ENCODE measurements at regions not wholly inside any gene's neighbourhood (a gene's known extent, or its start where the extent isn't known, plus 50 kb on each side); places are given as distances from the start of the nearest gene placed in this dataset.

GRCh38 chr13:103156346-103156998, 90.3 kb upstream of the SLC10A2 start:
- TF ChIP-seq EZH2 (IDR thresholded peaks at IDR 0.05; ENCODE audit: borderline replicate concordance, low read depth, low read length, severe bottlenecking) (no peak), CTCF (IDR thresholded peaks at IDR 0.05; ENCODE audit: borderline replicate concordance, extremely low read depth, low read length, poor library complexity, severe bottlenecking) (no peak)
- Histone ChIP-seq H2AFZ (ENCODE audit: low read depth, low read length) (no peak overlapping the region), H3K9me3 (ENCODE audit: insufficient read depth, low read length, severe bottlenecking) (no peaks in the 10 kb centered on the region), H3K79me2 (ENCODE audit: insufficient read depth, low read length) (no peaks in the 10 kb centered on the region), H3K4me3 (ENCODE audit: low read depth in 1 of 2, low read length in 2 of 2) (no peak overlapping the region), H3K9ac (ENCODE audit: low read depth, low read length) (no peak overlapping the region), H3K27ac (ENCODE audit: low read length) (no peak overlapping the region), H3K27me3 (ENCODE audit: insufficient read depth, low read length, poor library complexity) (no peaks in the 10 kb centered on the region), H3K4me2 (ENCODE audit: insufficient read depth, low read length) (no peak overlapping the region), H3K4me1 (ENCODE audit: insufficient read depth, low read length) (no peaks in the 10 kb centered on the region), H4K20me1 (ENCODE audit: insufficient read depth, low read length) (no peaks in the 10 kb centered on the region), H3K36me3 (ENCODE audit: insufficient read depth, low read length) (no peaks in the 10 kb centered on the region)
- no peak for ATAC-seq (ENCODE audit: insufficient read depth, low read depth)
- no peak for DNase-seq

- Histone ChIP-seq H3K79me2 (ENCODE audit: insufficient read depth, low read length) (no peaks in the 10 kb centered on the region), H3K27ac (ENCODE audit: low read length) (no peak overlapping the region), H3K9ac (ENCODE audit: low read depth, low read length) (no peak overlapping the region), H3K4me3 (ENCODE audit: low read depth in 1 of 2, low read length in 2 of 2) (no peak overlapping the region), H4K20me1 (ENCODE audit: insufficient read depth, low read length) (no peaks in the 10 kb centered on the region), H3K4me1 (ENCODE audit: insufficient read depth, low read length) (no peaks in the 10 kb centered on the region), H3K9me3 (ENCODE audit: insufficient read depth, low read length, severe bottlenecking) (no peaks in the 10 kb centered on the region), H3K27me3 (ENCODE audit: insufficient read depth, low read length, poor library complexity) (no peaks in the 10 kb centered on the region), H2AFZ (ENCODE audit: low read depth, low read length) (no peak overlapping the region), H3K36me3 (ENCODE audit: insufficient read depth, low read length) (no peaks in the 10 kb centered on the region), H3K4me2 (ENCODE audit: insufficient read depth, low read length) (no peak overlapping the region)
- ATAC-seq (ENCODE audit: insufficient read depth, low read depth) (no peak), DNase-seq (no peak)
- TF ChIP-seq EZH2 (IDR thresholded peaks at IDR 0.05; ENCODE audit: borderline replicate concordance, low read depth, low read length, severe bottlenecking) (no peak), CTCF (IDR thresholded peaks at IDR 0.05; ENCODE audit: borderline replicate concordance, extremely low read depth, low read length, poor library complexity, severe bottlenecking) (no peak)
Measured at GRCh38 chr13:103153466-103153865, 87.2 kb upstream of the SLC10A2 start.

GRCh38 chr13:103147961-103148360, 81.7 kb upstream of the SLC10A2 start:
- Histone ChIP-seq H3K27ac (ENCODE audit: low read length) (no peak overlapping the region), H3K9me3 (ENCODE audit: insufficient read depth, low read length, severe bottlenecking) (no peaks in the 10 kb centered on the region), H4K20me1 (ENCODE audit: insufficient read depth, low read length) (no peaks in the 10 kb centered on the region), H2AFZ (ENCODE audit: low read depth, low read length) (no peak overlapping the region), H3K9ac (ENCODE audit: low read depth, low read length) (no peak overlapping the region), H3K4me2 (ENCODE audit: insufficient read depth, low read length) (no peak overlapping the region), H3K4me3 (ENCODE audit: low read depth in 1 of 2, low read length in 2 of 2) (no peak overlapping the region), H3K4me1 (ENCODE audit: insufficient read depth, low read length) (no peaks in the 10 kb centered on the region), H3K27me3 (ENCODE audit: insufficient read depth, low read length, poor library complexity) (no peaks in the 10 kb centered on the region), H3K36me3 (ENCODE audit: insufficient read depth, low read length) (no peaks in the 10 kb centered on the region), H3K79me2 (ENCODE audit: insufficient read depth, low read length) (no peaks in the 10 kb centered on the region)
- TF ChIP-seq CTCF (IDR thresholded peaks at IDR 0.05; ENCODE audit: borderline replicate concordance, extremely low read depth, low read length, poor library complexity, severe bottlenecking) (no peak), EZH2 (IDR thresholded peaks at IDR 0.05; ENCODE audit: borderline replicate concordance, low read depth, low read length, severe bottlenecking) (no peak)
- ATAC-seq (ENCODE audit: insufficient read depth, low read depth), result no peak
- DNase-seq, result no peak
